GM12892 (cell line): ENCODE measurements at regions not wholly inside any gene's neighbourhood (a gene's known extent, or its start where the extent isn't known, plus 50 kb on each side); places are given as distances from the start of the nearest gene placed in this dataset.

Experiments
- POLR2A ChIP-seq: IDR thresholded peaks from 2 replicates; pipeline ENCODE4 v1.6.1; 2011; ENCODE audit warnings: low read depth, low read length, control low read depth
- POLR2AphosphoS5 ChIP-seq: IDR thresholded peaks from 2 replicates; pipeline ENCODE4 v1.6.1; 2011; ENCODE audit warnings: low read depth, low read length, control low read depth

- TF ChIP-seq POLR2AphosphoS5 (no peak), POLR2A (no peak)
These were observed 1715.2 kb upstream of the ADGRL3 start for GRCh38 chr4:59484944-59485343.
